ENCODE measurements at regions not wholly inside any gene's neighbourhood (a gene's known extent, or its start where the extent isn't known, plus 50 kb on each side); places are given as distances from the start of the nearest gene placed in this dataset.

GRCh38 chr7:12827920-12828319 lies 140.5 kb downstream of the ARL4A start:
- no peaks in the 10 kb centered on the region for H3K9me3 ChIP-seq (ENCODE audit: control insufficient read depth in 4 of 4, low read length in 3 of 4)
- no peak overlapping the region for H3K9ac ChIP-seq (ENCODE audit: low read depth in 1 of 2, low read length in 2 of 2)
- H3K4me3 ChIP-seq (ENCODE audit: low read depth in 1 of 3, low read length in 3 of 3) = no peak overlapping the region
- H3K27ac ChIP-seq (ENCODE audit: low read depth in 1 of 2, low read length in 2 of 2) = no peak overlapping the region
- H3K27me3 ChIP-seq (ENCODE audit: control insufficient read depth in 4 of 4, insufficient read depth in 4 of 4, low read length in 3 of 4) = no peaks in the 10 kb centered on the region
- DNase-seq (ENCODE audit: low spot score) = no peak
- no peaks in the 10 kb centered on the region for H3K36me3 ChIP-seq (ENCODE audit: control insufficient read depth in 4 of 4, insufficient read depth in 3 of 4, low read depth in 1 of 4, low read length in 3 of 4)
- H3K4me1 ChIP-seq (ENCODE audit: control insufficient read depth in 4 of 4, insufficient read depth in 4 of 4, low read length in 3 of 4) = no peaks in the 10 kb centered on the region
- TF ChIP-seq, protein P1, sequence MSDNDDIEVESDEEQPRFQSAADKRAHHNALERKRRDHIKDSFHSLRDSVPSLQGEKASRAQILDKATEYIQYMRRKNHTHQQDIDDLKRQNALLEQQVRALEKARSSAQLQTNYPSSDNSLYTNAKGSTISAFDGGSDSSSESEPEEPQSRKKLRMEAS (IDR thresholded peaks at IDR 0.05) = no peak
- TF ChIP-seq YY1 (IDR thresholded peaks at IDR 0.05) (no peak), CTCF (IDR thresholded peaks at IDR 0.05; ENCODE audit: low read depth, low read length, missing input control) (no peak), SP1 (IDR thresholded peaks at IDR 0.05) (no peak), NR2F2 (IDR thresholded peaks at IDR 0.05) (no peak), HNF4A (conservative IDR thresholded peaks at IDR 0.05) (no peak), HNF4G (IDR thresholded peaks at IDR 0.05) (no peak)
- TF ChIP-seq, protein P2, sequence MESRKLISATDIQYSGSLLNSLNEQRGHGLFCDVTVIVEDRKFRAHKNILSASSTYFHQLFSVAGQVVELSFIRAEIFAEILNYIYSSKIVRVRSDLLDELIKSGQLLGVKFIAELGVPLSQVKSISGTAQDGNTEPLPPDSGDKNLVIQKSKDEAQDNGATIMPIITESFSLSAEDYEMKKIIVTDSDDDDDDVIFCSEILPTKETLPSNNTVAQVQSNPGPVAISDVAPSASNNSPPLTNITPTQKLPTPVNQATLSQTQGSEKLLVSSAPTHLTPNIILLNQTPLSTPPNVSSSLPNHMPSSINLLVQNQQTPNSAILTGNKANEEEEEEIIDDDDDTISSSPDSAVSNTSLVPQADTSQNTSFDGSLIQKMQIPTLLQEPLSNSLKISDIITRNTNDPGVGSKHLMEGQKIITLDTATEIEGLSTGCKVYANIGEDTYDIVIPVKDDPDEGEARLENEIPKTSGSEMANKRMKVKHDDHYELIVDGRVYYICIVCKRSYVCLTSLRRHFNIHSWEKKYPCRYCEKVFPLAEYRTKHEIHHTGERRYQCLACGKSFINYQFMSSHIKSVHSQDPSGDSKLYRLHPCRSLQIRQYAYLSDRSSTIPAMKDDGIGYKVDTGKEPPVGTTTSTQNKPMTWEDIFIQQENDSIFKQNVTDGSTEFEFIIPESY (IDR thresholded peaks at IDR 0.05) = no peak
- TF ChIP-seq, protein P3, sequence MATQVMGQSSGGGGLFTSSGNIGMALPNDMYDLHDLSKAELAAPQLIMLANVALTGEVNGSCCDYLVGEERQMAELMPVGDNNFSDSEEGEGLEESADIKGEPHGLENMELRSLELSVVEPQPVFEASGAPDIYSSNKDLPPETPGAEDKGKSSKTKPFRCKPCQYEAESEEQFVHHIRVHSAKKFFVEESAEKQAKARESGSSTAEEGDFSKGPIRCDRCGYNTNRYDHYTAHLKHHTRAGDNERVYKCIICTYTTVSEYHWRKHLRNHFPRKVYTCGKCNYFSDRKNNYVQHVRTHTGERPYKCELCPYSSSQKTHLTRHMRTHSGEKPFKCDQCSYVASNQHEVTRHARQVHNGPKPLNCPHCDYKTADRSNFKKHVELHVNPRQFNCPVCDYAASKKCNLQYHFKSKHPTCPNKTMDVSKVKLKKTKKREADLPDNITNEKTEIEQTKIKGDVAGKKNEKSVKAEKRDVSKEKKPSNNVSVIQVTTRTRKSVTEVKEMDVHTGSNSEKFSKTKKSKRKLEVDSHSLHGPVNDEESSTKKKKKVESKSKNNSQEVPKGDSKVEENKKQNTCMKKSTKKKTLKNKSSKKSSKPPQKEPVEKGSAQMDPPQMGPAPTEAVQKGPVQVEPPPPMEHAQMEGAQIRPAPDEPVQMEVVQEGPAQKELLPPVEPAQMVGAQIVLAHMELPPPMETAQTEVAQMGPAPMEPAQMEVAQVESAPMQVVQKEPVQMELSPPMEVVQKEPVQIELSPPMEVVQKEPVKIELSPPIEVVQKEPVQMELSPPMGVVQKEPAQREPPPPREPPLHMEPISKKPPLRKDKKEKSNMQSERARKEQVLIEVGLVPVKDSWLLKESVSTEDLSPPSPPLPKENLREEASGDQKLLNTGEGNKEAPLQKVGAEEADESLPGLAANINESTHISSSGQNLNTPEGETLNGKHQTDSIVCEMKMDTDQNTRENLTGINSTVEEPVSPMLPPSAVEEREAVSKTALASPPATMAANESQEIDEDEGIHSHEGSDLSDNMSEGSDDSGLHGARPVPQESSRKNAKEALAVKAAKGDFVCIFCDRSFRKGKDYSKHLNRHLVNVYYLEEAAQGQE (IDR thresholded peaks at IDR 0.05) = no peak
- WGBS = 84% methylated on average over 3 of the region's 3 CpGs

- WGBS = 87% methylated on average over 3 of the region's 3 CpGs
- Histone ChIP-seq H3K4me3 (ENCODE audit: low read depth in 1 of 3, low read length in 3 of 3) (no peak overlapping the region), H3K27me3 (ENCODE audit: control insufficient read depth in 4 of 4, insufficient read depth in 4 of 4, low read length in 3 of 4) (no peaks in the 10 kb centered on the region), H3K9ac (ENCODE audit: low read depth in 1 of 2, low read length in 2 of 2) (no peak overlapping the region), H3K27ac (ENCODE audit: low read depth in 1 of 2, low read length in 2 of 2) (no peak overlapping the region), H3K4me1 (ENCODE audit: control insufficient read depth in 4 of 4, insufficient read depth in 4 of 4, low read length in 3 of 4) (no peaks in the 10 kb centered on the region), H3K9me3 (ENCODE audit: control insufficient read depth in 4 of 4, low read length in 3 of 4) (peaks cover 0 to 12% (median 1%) of the 10 kb centered on the region in 4 donors), H3K36me3 (ENCODE audit: control insufficient read depth in 4 of 4, insufficient read depth in 3 of 4, low read depth in 1 of 4, low read length in 3 of 4) (no peaks in the 10 kb centered on the region)
- DNase-seq (ENCODE audit: low spot score) = no peak
- TF ChIP-seq EGR1 (IDR thresholded peaks at IDR 0.05; ENCODE audit: low read depth in 2 of 2) = no peak
- TF ChIP-seq GABPA (IDR thresholded peaks at IDR 0.05 in 1 of 2, conservative IDR thresholded peaks at IDR 0.05 in 1 of 2) = no peak
- no peak for TF ChIP-seq FOXA2 (IDR thresholded peaks at IDR 0.05)
- no peak for TF ChIP-seq HNF4A (conservative IDR thresholded peaks at IDR 0.05)
- TF ChIP-seq YY1 (IDR thresholded peaks at IDR 0.05) = no peak
- TF ChIP-seq, protein P3 (IDR thresholded peaks at IDR 0.05) = no peak
- no peak for TF ChIP-seq JUND (IDR thresholded peaks at IDR 0.05)
- no peak for TF ChIP-seq HNF4G (IDR thresholded peaks at IDR 0.05)
- no peak for TF ChIP-seq FOXA1 (IDR thresholded peaks at IDR 0.05)
- TF ChIP-seq, protein P2 (IDR thresholded peaks at IDR 0.05) = no peak
- TF ChIP-seq, protein P4, sequence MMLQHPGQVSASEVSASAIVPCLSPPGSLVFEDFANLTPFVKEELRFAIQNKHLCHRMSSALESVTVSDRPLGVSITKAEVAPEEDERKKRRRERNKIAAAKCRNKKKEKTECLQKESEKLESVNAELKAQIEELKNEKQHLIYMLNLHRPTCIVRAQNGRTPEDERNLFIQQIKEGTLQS (IDR thresholded peaks at IDR 0.05) = no peak
- no peak for TF ChIP-seq CTCF (IDR thresholded peaks at IDR 0.05; ENCODE audit: low read depth, low read length, missing input control)
- no peak for TF ChIP-seq SP1 (IDR thresholded peaks at IDR 0.05)
- no peak for TF ChIP-seq NR2F2 (IDR thresholded peaks at IDR 0.05)
These were observed 143.6 kb downstream of the ARL4A start for GRCh38 chr7:12831024-12831423.

Data from liver (tissue), 8 donors.